Left renal pelvis (tissue), 4 donors: ENCODE measurements at regions not wholly inside any gene's neighbourhood (a gene's known extent, or its start where the extent isn't known, plus 50 kb on each side); places are given as distances from the start of the nearest gene placed in this dataset.
"Not testable (repeated sequence)": the region's sequence is repeated elsewhere in the genome, so short reads cannot be mapped to it uniquely, and the experiment has no call there.

Experiments
- DNase-seq, 4 donors: peaks; one replicate each; pipeline ENCODE4 v3.0.0-alpha.2; 2013; ENCODE audit warnings: low read depth in 4 of 4, low spot score in 3 of 4

DNA sequence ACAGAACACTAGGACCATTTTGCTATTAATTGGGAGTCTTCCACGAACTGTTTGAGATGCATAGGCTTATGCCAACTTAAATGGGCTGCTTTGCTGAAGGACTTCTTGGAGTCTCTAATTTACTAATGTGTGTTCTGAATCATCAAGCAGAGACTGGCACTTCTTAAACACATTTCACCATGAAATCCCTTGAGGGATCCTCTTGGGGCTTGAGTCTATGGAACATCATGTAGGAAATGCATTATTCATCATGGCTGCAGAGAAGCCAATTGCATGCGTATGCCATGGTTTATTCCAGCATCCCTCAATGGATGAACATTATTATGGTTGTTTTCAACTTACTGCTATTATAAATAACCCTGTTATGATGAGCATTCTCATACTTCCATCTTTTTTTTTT is 73.4 kb downstream of the FGD2 start:
- DNase-seq = no peak

DNA sequence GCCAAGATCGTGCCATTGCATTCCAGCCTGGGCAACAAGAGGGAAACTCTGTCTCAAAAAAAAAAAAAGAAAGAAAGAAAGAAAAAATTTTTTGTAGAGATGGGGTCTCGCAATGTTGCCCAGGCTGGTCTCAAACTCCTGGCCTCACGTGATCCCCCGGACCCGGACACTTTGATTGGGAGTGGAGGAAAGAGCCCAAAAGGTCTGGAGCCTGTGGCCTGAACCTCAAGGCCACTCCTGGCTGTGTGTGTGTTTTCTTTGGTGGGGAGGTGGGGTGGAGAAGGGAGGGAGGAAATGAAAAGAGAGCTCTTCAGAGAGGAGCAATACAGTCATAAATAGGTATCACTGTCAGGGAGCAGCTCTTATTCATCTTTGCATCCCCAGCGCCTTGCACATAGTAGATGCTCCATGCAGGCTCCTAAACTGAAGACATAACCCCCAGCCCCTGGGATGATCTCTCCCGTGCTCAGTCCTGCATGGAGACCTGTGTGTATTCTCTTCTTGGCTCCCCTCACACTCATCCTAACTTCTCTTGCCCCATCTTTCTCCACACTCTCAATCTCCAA is 75.7 kb downstream of the FGD2 start:
- DNase-seq = no peak

DNA sequence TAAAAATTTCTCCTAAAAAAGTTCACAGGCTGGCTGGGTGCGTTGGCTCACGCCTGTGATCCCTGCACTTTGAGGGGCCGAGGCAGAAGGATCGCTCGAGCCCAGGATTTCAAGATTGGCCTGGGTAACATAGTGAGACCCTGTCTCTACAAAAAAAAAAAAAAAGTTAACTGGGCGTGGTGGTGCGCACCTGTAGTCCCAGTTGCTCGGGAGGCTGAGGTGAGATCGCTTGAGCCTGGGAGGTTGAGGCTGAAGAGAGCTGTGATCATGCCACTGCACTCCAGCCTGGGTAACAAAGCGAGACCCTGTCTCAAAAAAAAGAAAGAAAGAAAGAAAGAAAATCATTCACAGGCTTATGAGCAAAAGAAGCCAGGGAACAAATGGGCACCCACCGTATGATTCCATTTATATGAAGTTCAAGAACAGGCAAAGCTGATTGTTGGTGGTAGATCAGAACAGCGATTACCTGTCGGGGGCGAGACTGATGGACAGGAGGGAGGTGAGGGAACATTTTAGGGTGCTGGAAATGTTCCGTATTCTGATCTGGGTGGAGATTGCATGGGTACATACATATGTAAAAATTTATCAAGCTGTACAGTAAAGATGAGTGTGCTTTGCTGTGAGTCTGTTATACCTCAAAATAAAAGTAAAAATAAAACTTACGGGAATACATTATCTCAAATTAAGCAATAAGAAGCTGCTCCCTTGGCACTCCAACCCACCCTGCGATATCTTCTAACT is 77.1 kb downstream of the FGD2 start:
- DNase-seq = no peak

DNA sequence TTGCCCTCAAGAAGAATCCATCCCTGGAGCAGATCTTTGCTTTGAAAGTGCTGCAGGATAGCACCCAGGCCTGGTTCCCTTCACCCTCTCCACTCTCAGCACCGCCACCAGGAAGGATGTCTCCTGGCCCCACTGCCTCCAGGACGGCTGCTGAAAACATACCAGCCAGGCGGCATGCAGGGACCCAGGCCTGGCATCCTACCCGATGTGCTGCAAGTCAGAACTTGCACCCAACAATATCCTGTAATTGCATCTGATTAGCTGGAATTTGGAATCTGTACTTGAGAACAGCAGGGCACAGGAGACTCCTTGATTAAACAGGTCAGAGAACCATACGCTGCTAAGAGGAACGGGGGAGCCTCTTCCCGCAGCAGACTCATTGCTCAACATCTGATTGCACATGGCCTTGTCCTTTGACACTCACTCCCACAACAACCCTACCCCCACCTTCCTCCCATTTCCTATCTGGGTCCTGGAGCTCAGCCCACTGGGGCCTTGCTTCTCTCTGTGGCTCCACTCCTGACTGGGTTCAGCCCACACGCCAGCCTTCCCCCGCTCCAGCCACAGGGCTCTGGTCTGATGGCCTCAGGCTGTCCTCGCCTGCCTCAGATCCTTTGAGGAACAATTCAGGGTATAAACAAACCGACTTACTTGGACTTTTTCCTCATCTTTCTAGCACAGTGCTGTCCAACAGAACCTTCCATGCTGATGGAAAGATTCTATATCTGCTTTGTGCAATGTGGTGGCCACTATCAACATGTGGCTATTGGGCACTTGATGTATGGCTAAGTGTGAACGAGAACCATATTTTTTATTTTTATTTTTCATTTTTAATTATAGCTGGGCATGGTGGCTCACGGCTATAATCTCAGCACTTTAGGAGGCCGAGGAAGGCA is 78.0 kb downstream of the FGD2 start:
- no peak for DNase-seq

- DNase-seq = not testable (repeated sequence)
These were observed 79.2 kb downstream of the FGD2 start for GRCh38 chr6:37084665-37085064.

GRCh38 chr6:37085198-37085597 is 79.7 kb downstream of the FGD2 start:
- DNase-seq = no peak

DNA sequence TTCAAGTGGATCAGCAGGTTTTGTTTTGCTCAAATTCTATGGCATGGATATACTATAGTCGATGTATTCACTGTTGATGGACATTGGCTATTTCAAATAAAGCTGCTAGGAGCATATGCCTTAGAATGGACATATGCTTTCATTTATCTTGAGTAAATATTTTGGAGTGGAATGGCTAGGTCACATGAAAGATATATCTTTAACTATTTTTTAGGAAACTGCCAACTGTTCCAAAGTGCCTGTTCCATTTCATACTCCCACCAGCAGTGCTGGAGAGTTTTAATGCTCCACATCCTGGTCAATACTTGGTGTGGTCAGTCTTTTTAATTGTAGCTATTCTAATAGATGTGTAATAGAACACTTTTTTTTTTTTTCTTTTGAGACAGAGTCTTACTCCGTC is 81.1 kb upstream of the PIM1 start:
- DNase-seq = no peak

GRCh38 chr6:37089783-37090182 is 80.2 kb upstream of the PIM1 start:
- DNase-seq = no peak

DNA sequence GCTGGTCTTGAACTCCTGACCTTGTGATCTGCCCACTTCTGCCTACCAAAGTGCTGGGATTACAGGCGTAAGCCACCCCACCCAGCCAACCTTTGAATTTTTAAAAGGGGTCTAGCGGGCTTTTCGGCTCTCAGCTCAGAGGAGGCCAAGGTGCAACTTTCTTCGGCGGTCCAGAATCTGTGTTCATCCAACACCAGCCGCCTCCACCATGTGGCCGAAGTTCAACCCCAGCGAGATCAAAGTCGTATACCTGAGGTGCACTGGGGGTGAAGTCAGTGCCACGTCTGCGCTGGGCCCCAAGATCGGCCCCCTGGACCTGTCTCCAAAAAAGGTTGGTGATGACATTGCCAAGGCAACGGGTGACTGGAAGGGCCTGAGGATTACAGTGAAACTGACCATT is 78.8 kb upstream of the PIM1 start:
- DNase-seq = not testable (repeated sequence)

GRCh38 chr6:37091586-37091985 is 78.4 kb upstream of the PIM1 start:
- DNase-seq = not testable (repeated sequence)

GRCh38 chr6:37092923-37093727 is 76.8 kb upstream of the PIM1 start:
- DNase-seq = no peak

DNA sequence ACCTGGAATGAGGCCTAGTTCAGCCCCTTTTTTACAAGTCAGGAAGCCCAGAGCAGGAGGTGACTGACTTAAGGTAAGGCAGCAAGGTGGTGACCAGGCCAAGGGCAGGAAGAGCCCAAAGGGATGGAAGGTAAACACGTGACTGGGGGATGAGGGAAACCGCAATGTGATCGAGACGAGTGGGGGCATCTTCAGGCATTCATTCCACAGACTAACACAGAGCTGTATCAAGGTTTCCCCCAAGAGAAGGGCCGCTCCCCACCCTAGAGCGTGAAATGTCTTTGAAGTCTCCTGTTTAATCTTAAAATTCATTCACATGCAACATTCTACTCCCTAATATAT is 76.3 kb upstream of the PIM1 start:
- DNase-seq = no peak

GRCh38 chr6:37095997-37096396 is 74.0 kb upstream of the PIM1 start:
- DNase-seq = no peak

GRCh38 chr6:37097335-37097734 is 72.6 kb upstream of the PIM1 start:
- no peak for DNase-seq

- DNase-seq = no peak
These were observed 70.5 kb upstream of the PIM1 start for GRCh38 chr6:37099442-37099841.

DNA sequence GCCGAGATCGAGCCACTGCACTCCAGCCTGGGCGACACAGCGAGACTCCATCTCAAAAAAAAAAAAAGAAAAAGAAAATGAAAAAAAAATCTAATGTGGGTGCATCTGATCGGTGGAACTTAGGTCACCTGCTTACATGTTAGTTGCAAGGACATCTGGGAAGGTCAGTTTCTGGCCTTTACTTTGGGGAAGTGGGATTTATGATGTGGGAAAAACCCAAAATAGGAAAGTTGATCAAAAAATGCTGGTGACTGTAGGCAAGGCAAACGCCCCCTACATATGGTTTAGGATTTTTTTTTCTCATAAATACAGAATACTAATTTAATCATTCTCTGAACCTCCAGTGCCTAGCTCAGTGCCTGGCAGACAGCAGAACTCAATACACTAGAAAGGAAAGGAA is 69.2 kb upstream of the PIM1 start:
- DNase-seq = no peak

- DNase-seq = no peak
These were observed 68.0 kb upstream of the PIM1 start for GRCh38 chr6:37101991-37102298.

DNA sequence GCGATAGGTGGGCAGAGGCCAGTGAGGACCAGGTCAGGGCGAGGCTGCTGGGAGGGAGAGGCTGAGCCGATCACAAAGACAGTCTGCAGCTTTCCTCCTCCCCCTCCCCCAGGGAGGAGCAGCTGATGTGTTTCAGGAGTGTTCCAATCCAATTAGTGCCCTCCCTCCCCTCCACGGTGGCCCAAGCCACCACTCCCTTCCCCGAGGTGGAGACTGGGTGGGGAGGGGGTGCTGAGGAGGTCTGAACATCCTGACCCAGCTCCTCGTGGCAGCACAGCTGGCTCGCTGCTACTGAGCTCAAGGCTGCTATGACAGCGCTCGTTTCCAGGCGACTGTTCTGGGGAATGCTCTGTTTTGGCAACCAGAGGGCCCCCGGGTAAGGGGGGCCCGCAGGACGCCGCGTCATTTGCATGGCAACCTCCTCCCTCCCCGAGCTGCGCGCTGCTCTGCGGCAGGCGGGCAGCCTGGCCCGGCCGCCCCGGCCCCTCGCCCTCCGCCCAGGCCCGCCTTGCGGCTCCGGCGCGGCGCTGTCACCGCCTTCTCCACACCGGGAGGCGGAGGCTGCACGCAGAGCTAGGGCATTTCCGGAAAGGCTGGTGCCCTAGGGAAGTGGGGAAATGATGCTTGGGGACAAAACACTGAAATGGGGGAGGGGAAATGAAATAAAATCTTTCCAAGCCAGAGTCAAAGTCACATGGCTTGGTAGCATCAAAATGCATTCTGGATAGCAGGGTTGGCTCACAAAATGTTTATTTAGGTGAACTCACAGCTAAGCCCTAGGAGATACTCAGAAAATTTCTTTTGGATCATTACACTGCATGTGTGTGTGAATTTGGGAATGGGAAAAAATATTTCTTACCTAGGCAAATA is 67.4 kb upstream of the PIM1 start:
- DNase-seq = peak in 3 of 4 donors; percentile 74 to 86 (median 79)

DNA sequence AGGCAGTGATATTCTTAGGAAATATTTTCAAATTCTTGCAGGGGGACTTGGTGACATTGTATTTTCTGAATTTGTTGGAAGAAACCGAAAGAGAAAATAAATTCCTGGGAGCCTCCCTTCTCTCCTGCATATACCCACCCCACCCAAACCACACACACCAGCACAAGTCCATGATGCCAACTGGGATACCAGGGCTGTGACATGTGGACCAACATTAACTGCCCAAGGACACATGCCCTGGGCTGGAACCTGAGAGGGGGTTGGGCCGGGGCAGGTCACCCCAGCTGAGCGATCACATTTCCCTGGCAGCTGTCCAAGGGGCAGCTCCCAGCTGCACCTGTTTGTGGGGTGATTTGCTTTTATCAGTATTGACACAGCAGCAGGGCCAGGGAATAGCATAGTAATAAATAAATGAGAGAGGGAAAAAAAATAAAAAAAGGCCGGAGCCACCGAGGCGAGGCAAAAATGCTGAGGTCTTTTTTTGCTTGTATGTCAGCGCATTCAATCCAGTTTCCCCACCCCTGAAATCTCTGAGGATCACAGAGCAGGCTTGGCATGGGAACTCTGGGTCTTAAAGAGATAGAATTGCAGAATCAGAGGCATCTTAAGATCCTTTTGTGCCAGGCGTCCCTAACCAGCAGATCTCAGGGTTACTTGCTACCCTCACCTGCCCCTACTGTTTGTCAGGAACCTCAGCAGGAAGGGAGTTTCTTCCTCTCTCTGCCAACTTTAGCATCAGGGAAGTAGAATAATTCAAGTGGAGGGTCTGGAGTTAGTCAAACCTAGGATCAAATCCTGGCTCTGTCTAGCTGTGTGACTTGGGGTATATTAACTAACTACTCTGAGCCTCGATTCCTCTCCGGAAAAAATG is 66.5 kb upstream of the PIM1 start:
- peak in 2 of 4 donors; percentile 51 to 62 for DNase-seq
